ENCODE measurements at regions not wholly inside any gene's neighbourhood (a gene's known extent, or its start where the extent isn't known, plus 50 kb on each side); places are given as distances from the start of the nearest gene placed in this dataset.

DNA sequence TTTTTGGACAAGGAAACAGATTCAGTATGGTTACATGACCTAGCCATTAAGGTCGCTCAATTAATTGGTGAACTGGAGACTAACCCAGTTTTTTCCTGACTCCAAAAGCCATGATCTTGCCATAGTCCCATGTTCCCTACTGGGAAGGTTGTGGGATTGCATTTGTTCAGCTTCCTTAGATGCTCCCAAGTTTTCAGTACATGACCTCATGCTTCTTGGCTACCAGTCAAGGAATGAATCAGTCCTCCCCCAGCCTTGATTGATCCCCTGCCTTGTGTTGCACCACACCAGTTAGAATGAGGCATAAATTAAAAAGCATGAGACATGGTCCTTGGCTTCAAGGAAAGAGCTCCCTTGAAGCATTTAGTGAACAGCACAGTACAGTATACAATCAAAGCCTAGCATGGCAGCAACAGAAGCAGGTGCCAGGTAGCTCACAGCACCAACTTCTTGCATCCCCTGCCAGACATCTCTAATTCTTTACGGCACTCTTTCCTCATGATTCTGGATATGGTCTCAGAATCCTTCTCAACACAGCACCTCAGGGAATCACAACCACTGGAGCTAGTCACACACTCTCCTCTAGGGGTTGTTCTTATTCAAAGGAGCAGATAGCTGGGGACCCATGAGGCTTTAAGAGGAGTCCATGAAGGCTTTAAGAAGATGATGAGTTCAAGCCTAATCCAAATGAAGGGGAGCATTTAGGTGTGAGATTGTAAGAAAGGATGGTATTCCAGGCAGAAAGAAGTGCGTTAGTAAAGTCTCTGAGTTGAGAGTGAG lies 295.5 kb upstream of the CLINT1 start:
- no peaks in the 10 kb centered on the region for H3K4me1 ChIP-seq (ENCODE audit: control insufficient read depth, insufficient read depth, low read length)
- H3K27me3 ChIP-seq (ENCODE audit: control insufficient read depth, insufficient read depth, low read length, poor library complexity, severe bottlenecking) = no peaks in the 10 kb centered on the region
- H3K9me3 ChIP-seq (ENCODE audit: control insufficient read depth, low read length) = no peaks in the 10 kb centered on the region
- no peak overlapping the region for H3K4me3 ChIP-seq (ENCODE audit: insufficient read depth, low read depth, low read length)
- WGBS, 2 experiments = 91% methylated on average over 3 of the region's 3 CpGs
- no peak overlapping the region for H3K27ac ChIP-seq (ENCODE audit: insufficient read depth, low read depth, low read length, poor library complexity, severe bottlenecking)
- H3K36me3 ChIP-seq (ENCODE audit: control insufficient read depth, insufficient read depth, low read length) = no peaks in the 10 kb centered on the region

DNA sequence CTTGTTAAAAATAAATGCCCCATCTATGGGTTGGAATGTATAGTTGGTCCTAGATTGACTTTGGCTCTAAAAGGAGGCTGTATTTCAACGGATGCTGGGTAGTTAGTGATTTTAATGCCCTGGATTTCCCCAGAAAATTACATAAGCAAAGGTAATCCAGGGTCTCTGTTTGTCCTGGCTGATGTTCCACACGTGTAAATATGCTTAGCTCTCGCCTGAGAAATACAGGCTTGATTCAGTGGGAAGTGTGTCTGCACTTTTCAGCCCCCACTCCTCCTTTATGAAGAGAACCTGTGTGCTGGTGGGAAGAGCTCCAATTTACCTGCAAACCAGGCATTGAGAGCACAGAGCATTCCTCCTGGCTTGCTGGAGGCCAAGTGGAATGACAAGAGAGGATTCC lies 294.6 kb upstream of the CLINT1 start:
- Histone ChIP-seq H3K4me3 (ENCODE audit: insufficient read depth, low read depth, low read length) (no peak overlapping the region), H3K4me1 (ENCODE audit: control insufficient read depth, insufficient read depth, low read length) (no peaks in the 10 kb centered on the region), H3K27me3 (ENCODE audit: control insufficient read depth, insufficient read depth, low read length, poor library complexity, severe bottlenecking) (no peaks in the 10 kb centered on the region), H3K27ac (ENCODE audit: insufficient read depth, low read depth, low read length, poor library complexity, severe bottlenecking) (no peak overlapping the region), H3K9me3 (ENCODE audit: control insufficient read depth, low read length) (no peaks in the 10 kb centered on the region), H3K36me3 (ENCODE audit: control insufficient read depth, insufficient read depth, low read length) (no peaks in the 10 kb centered on the region)
- 80 to 90% methylated on average over 3 of the region's 3 CpGs for WGBS, 2 experiments

DNA sequence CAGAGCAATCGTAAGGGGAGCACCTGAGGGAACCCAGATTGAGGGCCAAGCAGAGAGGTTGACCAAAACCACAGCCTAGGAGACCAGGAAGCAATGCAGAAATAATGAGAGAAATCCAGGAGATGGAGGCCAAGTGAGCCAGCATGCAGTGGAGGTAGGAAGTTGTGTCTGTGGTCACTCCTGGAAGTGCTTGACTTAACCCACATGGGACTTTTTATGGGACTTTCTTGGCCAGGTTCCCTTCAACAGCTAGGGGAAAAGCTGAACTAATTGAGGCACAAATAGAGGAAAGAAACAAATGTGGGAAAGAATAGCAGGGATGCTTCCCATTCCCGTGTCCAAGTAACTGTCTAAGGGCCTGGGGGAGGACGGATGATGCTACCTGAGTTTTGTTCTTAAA lies 293.2 kb upstream of the CLINT1 start:
- no peak overlapping the region for H3K27ac ChIP-seq (ENCODE audit: insufficient read depth, low read depth, low read length, poor library complexity, severe bottlenecking)
- H3K9me3 ChIP-seq (ENCODE audit: control insufficient read depth, low read length) = no peaks in the 10 kb centered on the region
- H3K36me3 ChIP-seq (ENCODE audit: control insufficient read depth, insufficient read depth, low read length) = no peaks in the 10 kb centered on the region
- no peak overlapping the region for H3K4me3 ChIP-seq (ENCODE audit: insufficient read depth, low read depth, low read length)
- 92 to 93% methylated on average over 3 of the region's 3 CpGs for WGBS, 2 experiments
- H3K27me3 ChIP-seq (ENCODE audit: control insufficient read depth, insufficient read depth, low read length, poor library complexity, severe bottlenecking) = no peaks in the 10 kb centered on the region
- H3K4me1 ChIP-seq (ENCODE audit: control insufficient read depth, insufficient read depth, low read length) = no peaks in the 10 kb centered on the region

DNA sequence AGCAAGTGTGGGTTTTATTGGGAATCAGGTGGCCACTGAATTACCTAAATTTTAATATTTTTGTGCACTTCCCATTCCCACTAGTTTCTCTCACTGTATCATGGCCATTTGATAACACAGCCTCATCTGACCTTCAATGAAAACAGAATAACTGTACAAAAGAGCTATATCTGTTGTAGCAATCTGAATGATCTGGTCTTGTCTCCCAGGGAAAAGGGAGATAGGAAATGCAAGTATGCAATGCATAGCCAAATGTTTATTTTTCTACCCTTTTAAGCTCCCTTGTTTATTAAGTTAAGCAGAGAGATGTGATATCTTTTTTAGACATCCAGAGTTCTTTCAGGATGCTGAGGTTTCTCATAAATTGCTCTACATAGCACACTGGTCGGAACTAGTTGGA lies 288.3 kb upstream of the CLINT1 start:
- no CpG with 5 or more reads among the region's 1 CpG for WGBS, 2 experiments
- Histone ChIP-seq H3K27ac (ENCODE audit: insufficient read depth, low read depth, low read length, poor library complexity, severe bottlenecking) (no peak overlapping the region), H3K36me3 (ENCODE audit: control insufficient read depth, insufficient read depth, low read length) (no peaks in the 10 kb centered on the region), H3K9me3 (ENCODE audit: control insufficient read depth, low read length) (no peaks in the 10 kb centered on the region), H3K4me1 (ENCODE audit: control insufficient read depth, insufficient read depth, low read length) (peaks cover 5% of the 10 kb centered on the region), H3K27me3 (ENCODE audit: control insufficient read depth, insufficient read depth, low read length, poor library complexity, severe bottlenecking) (no peaks in the 10 kb centered on the region), H3K4me3 (ENCODE audit: insufficient read depth, low read depth, low read length) (no peak overlapping the region)

DNA sequence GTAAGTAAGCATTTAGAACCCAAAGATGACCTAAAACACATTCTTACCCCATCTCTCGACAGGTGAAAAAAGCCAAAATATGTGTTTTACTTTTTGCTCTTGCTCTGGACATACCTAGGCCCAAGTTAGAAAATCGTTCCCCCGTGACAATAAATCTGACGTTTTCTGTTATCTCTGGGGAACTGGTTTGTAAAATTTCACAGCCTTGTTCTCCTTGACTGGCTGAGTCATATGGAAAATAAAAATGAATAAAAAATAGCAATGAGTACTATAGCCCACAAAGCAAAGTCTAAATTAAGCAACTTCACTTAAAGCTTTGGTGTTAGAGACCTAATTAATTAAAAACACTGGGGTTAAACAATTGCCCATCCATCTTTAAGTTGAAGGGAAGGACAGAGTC lies 286.9 kb upstream of the CLINT1 start:
- H3K27me3 ChIP-seq (ENCODE audit: control insufficient read depth, insufficient read depth, low read length, poor library complexity, severe bottlenecking) = no peaks in the 10 kb centered on the region
- no peaks in the 10 kb centered on the region for H3K36me3 ChIP-seq (ENCODE audit: control insufficient read depth, insufficient read depth, low read length)
- H3K4me1 ChIP-seq (ENCODE audit: control insufficient read depth, insufficient read depth, low read length) = peaks cover 5% of the 10 kb centered on the region
- no peaks in the 10 kb centered on the region for H3K9me3 ChIP-seq (ENCODE audit: control insufficient read depth, low read length)
- WGBS, 2 experiments = 96% methylated on average over 4 of the region's 4 CpGs
- no peak overlapping the region for H3K4me3 ChIP-seq (ENCODE audit: insufficient read depth, low read depth, low read length)
- H3K27ac ChIP-seq (ENCODE audit: insufficient read depth, low read depth, low read length, poor library complexity, severe bottlenecking) = no peak overlapping the region

DNA sequence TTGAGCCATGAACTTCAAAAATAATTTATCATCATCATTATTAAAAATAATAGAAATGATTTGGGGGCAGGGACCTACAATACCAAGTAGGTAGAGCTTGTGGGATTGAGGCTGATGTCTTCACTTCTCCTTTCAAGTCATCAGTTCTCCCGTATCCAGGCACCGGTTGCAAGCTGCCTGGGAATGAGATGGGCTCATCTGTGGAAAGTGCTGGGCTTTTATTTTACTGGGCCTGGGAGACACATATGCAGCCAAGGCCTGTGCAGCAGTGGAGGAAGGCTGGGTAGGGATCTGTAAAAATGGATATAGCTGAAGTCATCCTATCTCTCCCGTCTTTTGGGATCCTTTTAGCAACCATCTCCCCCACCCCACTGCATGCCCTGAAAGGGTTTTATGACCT lies 284.1 kb upstream of the CLINT1 start:
- Histone ChIP-seq H3K9me3 (ENCODE audit: control insufficient read depth, low read length) (no peaks in the 10 kb centered on the region), H3K27ac (ENCODE audit: insufficient read depth, low read depth, low read length, poor library complexity, severe bottlenecking) (no peak overlapping the region), H3K4me1 (ENCODE audit: control insufficient read depth, insufficient read depth, low read length) (peaks cover 5% of the 10 kb centered on the region), H3K36me3 (ENCODE audit: control insufficient read depth, insufficient read depth, low read length) (no peaks in the 10 kb centered on the region), H3K27me3 (ENCODE audit: control insufficient read depth, insufficient read depth, low read length, poor library complexity, severe bottlenecking) (no peaks in the 10 kb centered on the region), H3K4me3 (ENCODE audit: insufficient read depth, low read depth, low read length) (no peak overlapping the region)
- WGBS, 2 experiments = 84 to 100% methylated on average over 2 to 3 of the region's 3 CpGs

DNA sequence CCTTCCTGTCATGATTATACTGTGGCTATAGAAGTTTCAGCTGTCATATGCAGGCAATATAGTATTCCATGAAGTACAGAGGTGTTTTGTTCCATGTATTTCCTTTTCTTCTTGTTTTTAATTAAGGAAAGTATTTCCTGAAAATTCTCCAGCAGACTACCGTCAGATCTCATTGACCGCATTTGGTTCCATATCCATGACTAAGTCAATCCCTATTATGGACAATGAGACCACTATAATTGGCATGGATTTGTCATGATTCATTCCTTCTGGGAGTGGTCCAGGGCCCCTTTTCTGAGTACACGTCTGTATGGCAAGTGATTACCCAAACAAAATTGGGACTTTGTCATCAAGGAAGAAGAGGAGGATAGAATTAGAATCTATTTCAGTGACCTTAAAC lies 283.2 kb upstream of the CLINT1 start:
- no peaks in the 10 kb centered on the region for H3K9me3 ChIP-seq (ENCODE audit: control insufficient read depth, low read length)
- H3K27me3 ChIP-seq (ENCODE audit: control insufficient read depth, insufficient read depth, low read length, poor library complexity, severe bottlenecking) = no peaks in the 10 kb centered on the region
- H3K27ac ChIP-seq (ENCODE audit: insufficient read depth, low read depth, low read length, poor library complexity, severe bottlenecking) = no peak overlapping the region
- 95% methylated on average over 3 of the region's 3 CpGs for WGBS, 2 experiments
- H3K36me3 ChIP-seq (ENCODE audit: control insufficient read depth, insufficient read depth, low read length) = no peaks in the 10 kb centered on the region
- H3K4me3 ChIP-seq (ENCODE audit: insufficient read depth, low read depth, low read length) = no peak overlapping the region
- H3K4me1 ChIP-seq (ENCODE audit: control insufficient read depth, insufficient read depth, low read length) = peaks cover 5% of the 10 kb centered on the region

DNA sequence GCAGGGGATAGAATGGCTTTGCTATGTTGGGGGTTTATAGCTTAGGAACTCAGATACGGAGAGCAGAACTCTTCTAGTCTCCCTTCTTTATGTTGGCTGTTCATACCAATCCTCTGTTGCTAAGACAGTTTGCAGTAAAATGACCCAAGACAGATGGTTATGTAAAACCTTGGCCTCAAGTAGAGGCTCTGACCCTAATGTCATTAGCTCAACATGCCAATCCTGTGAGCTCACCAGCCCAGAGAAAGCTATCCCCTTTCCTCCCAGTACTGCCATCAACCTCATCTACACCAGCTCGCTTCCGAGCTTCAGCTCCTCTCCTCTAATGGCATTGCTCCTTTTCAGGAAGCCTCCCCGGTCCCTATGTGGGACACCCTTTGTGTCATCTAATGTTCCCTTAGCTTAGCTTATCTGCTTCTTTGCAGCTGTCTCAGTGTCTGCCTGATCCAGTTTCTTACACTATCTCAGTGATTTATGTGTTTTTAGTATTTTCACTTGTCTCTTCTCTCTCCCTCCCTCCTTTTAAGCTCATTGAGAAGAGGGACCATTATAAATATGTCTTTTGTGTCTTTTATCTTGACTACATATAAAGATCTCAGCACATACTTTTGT lies 281.3 kb upstream of the CLINT1 start:
- Histone ChIP-seq H3K27ac (ENCODE audit: insufficient read depth, low read depth, low read length, poor library complexity, severe bottlenecking) (no peak overlapping the region), H3K9me3 (ENCODE audit: control insufficient read depth, low read length) (no peaks in the 10 kb centered on the region), H3K4me1 (ENCODE audit: control insufficient read depth, insufficient read depth, low read length) (peaks cover 4% of the 10 kb centered on the region), H3K36me3 (ENCODE audit: control insufficient read depth, insufficient read depth, low read length) (no peaks in the 10 kb centered on the region), H3K27me3 (ENCODE audit: control insufficient read depth, insufficient read depth, low read length, poor library complexity, severe bottlenecking) (no peaks in the 10 kb centered on the region), H3K4me3 (ENCODE audit: insufficient read depth, low read depth, low read length) (no peak overlapping the region)
- 89 to 91% methylated on average over 4 of the region's 4 CpGs for WGBS, 2 experiments

DNA sequence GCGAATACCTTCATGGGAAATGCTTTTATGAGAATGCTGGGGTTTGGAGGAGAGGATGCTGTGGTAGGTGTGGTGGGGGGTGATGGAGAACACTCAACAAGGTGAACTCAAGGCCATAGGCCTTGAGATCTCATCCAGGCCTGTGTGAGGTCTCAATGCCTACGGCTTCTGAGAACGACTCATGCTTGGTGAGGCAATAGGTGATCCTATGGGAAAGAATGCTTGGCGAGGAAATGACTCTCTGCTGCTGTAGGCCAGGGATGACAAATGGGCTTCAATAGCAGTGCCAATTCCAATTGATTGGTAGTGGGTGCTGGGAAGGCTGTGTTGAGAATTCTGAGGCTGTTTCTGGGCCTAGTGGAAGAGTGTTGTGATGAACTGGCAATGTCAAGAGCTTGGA lies 280.2 kb upstream of the CLINT1 start:
- H3K27ac ChIP-seq (ENCODE audit: insufficient read depth, low read depth, low read length, poor library complexity, severe bottlenecking) = no peak overlapping the region

DNA sequence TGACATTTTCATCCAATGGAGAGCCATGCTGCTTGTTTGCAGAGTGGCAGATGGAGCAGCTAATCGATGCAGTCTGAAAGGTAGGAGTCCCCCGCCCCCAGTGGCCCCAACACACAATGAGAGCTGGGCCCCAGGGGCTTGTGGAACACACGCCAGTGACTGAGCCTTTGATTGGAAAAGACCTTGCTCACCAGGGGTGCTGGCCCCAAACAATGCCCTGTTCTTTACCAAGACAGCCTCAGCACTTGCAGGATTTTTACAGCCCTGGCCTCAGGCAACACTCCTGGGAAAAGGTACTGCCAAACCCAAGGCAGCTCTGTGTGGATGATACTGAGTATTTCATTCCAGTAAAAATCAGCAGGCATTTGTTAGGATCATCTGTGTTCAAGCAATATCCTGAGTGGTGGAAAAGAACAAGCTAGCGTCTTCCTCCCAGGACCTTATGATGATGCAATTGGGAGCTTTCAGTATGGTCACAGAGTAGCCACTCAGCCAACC lies 276.8 kb upstream of the CLINT1 start:
- Histone ChIP-seq H3K9me3 (ENCODE audit: control insufficient read depth, low read length) (no peaks in the 10 kb centered on the region), H3K4me3 (ENCODE audit: insufficient read depth, low read depth, low read length) (no peak overlapping the region), H3K27ac (ENCODE audit: insufficient read depth, low read depth, low read length, poor library complexity, severe bottlenecking) (peak overlapping the region; percentile 30), H3K4me1 (ENCODE audit: control insufficient read depth, insufficient read depth, low read length) (peaks cover 12% of the 10 kb centered on the region), H3K27me3 (ENCODE audit: control insufficient read depth, insufficient read depth, low read length, poor library complexity, severe bottlenecking) (no peaks in the 10 kb centered on the region), H3K36me3 (ENCODE audit: control insufficient read depth, insufficient read depth, low read length) (no peaks in the 10 kb centered on the region)
- WGBS, 2 experiments = 19 to 23% methylated on average over 4 of the region's 4 CpGs

More for the DNA sequence above, 280.2 kb upstream of the CLINT1 start:
- H3K9me3 ChIP-seq (ENCODE audit: control insufficient read depth, low read length) = no peaks in the 10 kb centered on the region
- H3K4me3 ChIP-seq (ENCODE audit: insufficient read depth, low read depth, low read length) = no peak overlapping the region
- peaks cover 12% of the 10 kb centered on the region for H3K4me1 ChIP-seq (ENCODE audit: control insufficient read depth, insufficient read depth, low read length)
- no peaks in the 10 kb centered on the region for H3K36me3 ChIP-seq (ENCODE audit: control insufficient read depth, insufficient read depth, low read length)
- 93 to 97% methylated on average over 4 of the region's 4 CpGs for WGBS, 2 experiments
- no peaks in the 10 kb centered on the region for H3K27me3 ChIP-seq (ENCODE audit: control insufficient read depth, insufficient read depth, low read length, poor library complexity, severe bottlenecking)

Measured in ectodermal cell (in vitro differentiated cells).